ENCODE measurements at regions not wholly inside any gene's neighbourhood (a gene's known extent, or its start where the extent isn't known, plus 50 kb on each side); places are given as distances from the start of the nearest gene placed in this dataset.

GRCh38 chr4:125975861-125976397, 661.2 kb downstream of the FAT4 start:
- DNase-seq, result no peak

- DNase-seq, result no peak
Measured at GRCh38 chr4:125979950-125980349, 665.2 kb downstream of the FAT4 start.

- DNase-seq, result no peak
Measured at GRCh38 chr4:125983168-125983567, 668.4 kb downstream of the FAT4 start.

- DNase-seq, result no peak
Measured at GRCh38 chr4:125985856-125986255, 671.1 kb downstream of the FAT4 start.

GRCh38 chr4:125986307-125986706, 671.6 kb downstream of the FAT4 start:
- no peak for DNase-seq

GRCh38 chr4:125988464-125988863, 673.7 kb downstream of the FAT4 start:
- DNase-seq, result no peak

- DNase-seq, result no peak
Measured at GRCh38 chr4:125991398-125991797, 676.6 kb downstream of the FAT4 start.

- DNase-seq, result no peak
Measured at GRCh38 chr4:125992891-125993290, 678.1 kb downstream of the FAT4 start.

- no peak for DNase-seq
Measured at GRCh38 chr4:125994024-125994423, 679.3 kb downstream of the FAT4 start.

GRCh38 chr4:125994430-125994829, 679.7 kb downstream of the FAT4 start:
- DNase-seq, result no peak

GRCh38 chr4:126004941-126005340, 690.2 kb downstream of the FAT4 start:
- no peak for DNase-seq

- no peak for DNase-seq
Measured at GRCh38 chr4:126007142-126007541, 692.4 kb downstream of the FAT4 start.

GRCh38 chr4:126012691-126013290, 698.0 kb downstream of the FAT4 start:
- no peak for DNase-seq

- DNase-seq, result no peak
Measured at GRCh38 chr4:126018274-126018673, 703.5 kb downstream of the FAT4 start.

GRCh38 chr4:126023896-126024295, 709.1 kb downstream of the FAT4 start:
- DNase-seq, result no peak

- DNase-seq, result no peak
Measured at GRCh38 chr4:126027601-126028000, 712.8 kb downstream of the FAT4 start.

GRCh38 chr4:126028876-126029275, 714.1 kb downstream of the FAT4 start:
- DNase-seq, result no peak

GRCh38 chr4:126037231-126037630, 722.5 kb downstream of the FAT4 start:
- no peak for DNase-seq

GRCh38 chr4:126038502-126039144, 723.9 kb downstream of the FAT4 start:
- DNase-seq, result no peak

GRCh38 chr4:126046081-126046614, 731.4 kb downstream of the FAT4 start:
- DNase-seq, result no peak

GRCh38 chr4:126047114-126047513, 732.4 kb downstream of the FAT4 start:
- DNase-seq, result no peak

- DNase-seq, result no peak
Measured at GRCh38 chr4:126051689-126052424, 737.1 kb downstream of the FAT4 start.

- DNase-seq, result no peak
Measured at GRCh38 chr4:126056116-126056650, 741.4 kb downstream of the FAT4 start.
